GM12875 (cell line): ENCODE measurements at regions not wholly inside any gene's neighbourhood (a gene's known extent, or its start where the extent isn't known, plus 50 kb on each side); places are given as distances from the start of the nearest gene placed in this dataset.

Experiments
- H3K4me3 ChIP-seq: one replicate; pipeline ENCODE4 v1.5.1; 2011; ENCODE audit warnings: low read depth, low read length, control low read depth
- TF ChIP-seq, protein P1 (sequence below): IDR thresholded peaks from 2 replicates; pipeline ENCODE4 v1.5.1; 2011; ENCODE audit warnings: low read depth, mild to moderate bottlenecking, control low read depth, inconsistent platforms, low read length, moderate library complexity, borderline replicate concordance; ENCODE audit not compliant: insufficient read depth

GRCh38 chr6:105997482-105997881 lies 88.7 kb upstream of the PRDM1 start:
- no peak overlapping the region for H3K4me3 ChIP-seq

GRCh38 chr6:105995391-105995865 lies 90.7 kb upstream of the PRDM1 start:
- TF ChIP-seq, protein P1, sequence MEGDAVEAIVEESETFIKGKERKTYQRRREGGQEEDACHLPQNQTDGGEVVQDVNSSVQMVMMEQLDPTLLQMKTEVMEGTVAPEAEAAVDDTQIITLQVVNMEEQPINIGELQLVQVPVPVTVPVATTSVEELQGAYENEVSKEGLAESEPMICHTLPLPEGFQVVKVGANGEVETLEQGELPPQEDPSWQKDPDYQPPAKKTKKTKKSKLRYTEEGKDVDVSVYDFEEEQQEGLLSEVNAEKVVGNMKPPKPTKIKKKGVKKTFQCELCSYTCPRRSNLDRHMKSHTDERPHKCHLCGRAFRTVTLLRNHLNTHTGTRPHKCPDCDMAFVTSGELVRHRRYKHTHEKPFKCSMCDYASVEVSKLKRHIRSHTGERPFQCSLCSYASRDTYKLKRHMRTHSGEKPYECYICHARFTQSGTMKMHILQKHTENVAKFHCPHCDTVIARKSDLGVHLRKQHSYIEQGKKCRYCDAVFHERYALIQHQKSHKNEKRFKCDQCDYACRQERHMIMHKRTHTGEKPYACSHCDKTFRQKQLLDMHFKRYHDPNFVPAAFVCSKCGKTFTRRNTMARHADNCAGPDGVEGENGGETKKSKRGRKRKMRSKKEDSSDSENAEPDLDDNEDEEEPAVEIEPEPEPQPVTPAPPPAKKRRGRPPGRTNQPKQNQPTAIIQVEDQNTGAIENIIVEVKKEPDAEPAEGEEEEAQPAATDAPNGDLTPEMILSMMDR, result no peak
- H3K4me3 ChIP-seq, result no peak overlapping the region

More at GRCh38 chr6:105997482-105997881, 88.7 kb upstream of the PRDM1 start:
- TF ChIP-seq, protein P1, result no peak

GRCh38 chr6:105994591-105995390 lies 91.3 kb upstream of the PRDM1 start:
- TF ChIP-seq, protein P1, result no peak
- peak overlapping the region; percentile 47 for H3K4me3 ChIP-seq

GRCh38 chr6:105994118-105994590 lies 92.0 kb upstream of the PRDM1 start:
- H3K4me3 ChIP-seq, result peak overlapping the region; percentile 47
- TF ChIP-seq, protein P1, result no peak

- H3K4me3 ChIP-seq, result no peak overlapping the region
- TF ChIP-seq, protein P1, result no peak
Measured at GRCh38 chr6:105993341-105994117, 92.6 kb upstream of the PRDM1 start.

DNA sequence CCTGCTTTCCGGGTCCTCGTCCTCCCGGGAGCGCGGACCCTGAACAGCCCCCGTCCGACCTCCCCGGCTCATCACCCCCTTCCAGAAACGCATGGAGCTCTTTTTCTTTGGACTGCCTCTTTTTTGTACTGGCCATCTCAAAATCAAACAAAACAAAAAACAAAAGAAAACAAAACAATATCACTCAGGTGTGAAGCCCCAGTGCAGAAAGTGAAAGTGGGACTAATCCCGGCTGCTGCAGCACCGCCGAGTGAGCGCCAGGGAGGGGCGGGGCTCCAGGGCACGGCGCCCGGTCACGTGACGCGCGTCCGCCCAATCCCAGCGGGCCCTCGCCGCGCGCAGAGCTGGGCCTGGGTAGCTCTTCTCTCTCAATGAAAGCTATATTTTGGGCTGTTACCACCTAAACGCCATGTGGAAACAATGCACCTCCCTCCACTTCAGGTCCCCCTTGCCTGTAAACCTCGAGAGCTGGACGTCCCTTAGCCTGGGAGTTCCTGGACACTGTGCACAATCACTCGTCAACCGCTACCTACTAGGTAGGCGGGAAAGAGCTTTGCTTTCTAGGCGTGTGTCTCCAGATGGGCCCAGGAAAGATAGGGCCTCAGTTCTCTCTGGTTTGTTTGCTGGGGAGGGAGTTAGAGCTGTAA lies 93.7 kb upstream of the PRDM1 start:
- TF ChIP-seq, protein P1, result no peak
- peak overlapping the region; percentile 47 for H3K4me3 ChIP-seq
